Chondrocyte (in vitro differentiated cells): ENCODE measurements at regions not wholly inside any gene's neighbourhood (a gene's known extent, or its start where the extent isn't known, plus 50 kb on each side); places are given as distances from the start of the nearest gene placed in this dataset.

Experiments used
- DNase-seq: peaks from one replicate; pipeline ENCODE4 v3.0.0; 2021; ENCODE audit warnings: mixed read lengths, low spot score
- H3K27ac Mint-ChIP-seq: one replicate; pipeline ENCODE4 v1.8.0; 2021; ENCODE audit warnings: mild to moderate bottlenecking, moderate library complexity, mixed read lengths; ENCODE audit not compliant: unreplicated experiment
- H3K27me3 Mint-ChIP-seq: 2 replicates; pipeline ENCODE4 v1.8.0; 2021; ENCODE audit warnings: low read depth, mixed read lengths
- H3K36me3 Mint-ChIP-seq: 2 replicates; pipeline ENCODE4 v1.8.0; 2021; ENCODE audit warnings: low read depth, mixed read lengths
- H3K4me1 Mint-ChIP-seq: 2 replicates; pipeline ENCODE4 v1.8.0; 2021; ENCODE audit warnings: low read depth, mild to moderate bottlenecking, mixed read lengths
- H3K4me3 Mint-ChIP-seq: one replicate; pipeline ENCODE4 v1.8.0; 2021; ENCODE audit warnings: mild to moderate bottlenecking, moderate library complexity, mixed read lengths; ENCODE audit not compliant: unreplicated experiment
- H3K9me3 Mint-ChIP-seq: 2 replicates; pipeline ENCODE4 v1.8.0; 2021; ENCODE audit warnings: low read depth, mixed read lengths
- CTCF ChIP-seq: fragments of 200-600 bp; sonication (generic); IDR thresholded peaks from 2 replicates; pipeline ENCODE4 v1.5.0; 2021; ENCODE audit warnings: antibody characterized with exemption, mild to moderate bottlenecking, moderate library complexity

DNA sequence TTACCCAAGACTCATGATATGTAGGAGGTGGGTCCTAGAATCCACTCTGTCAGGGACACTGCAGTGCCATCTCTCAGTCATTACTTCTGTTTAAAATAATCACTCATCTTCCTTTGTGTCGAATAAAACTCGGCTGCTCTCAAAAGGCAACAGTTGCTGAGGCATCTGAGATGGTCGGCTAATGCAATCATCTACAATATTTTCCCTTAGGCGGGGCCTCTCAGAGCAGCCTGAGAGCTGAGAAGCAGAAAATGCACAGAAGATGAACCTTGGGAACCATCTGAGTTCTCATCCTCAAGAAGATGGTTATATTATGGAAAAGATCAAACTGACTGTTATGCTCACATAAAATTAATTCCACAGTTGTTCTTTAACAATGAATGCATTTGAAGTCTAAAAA, 1518.2 kb upstream of the TENM4 start:
- no peak for TF ChIP-seq CTCF
- H3K9me3 Mint-ChIP-seq = no peaks in the 10 kb centered on the region
- no peak overlapping the region for H3K4me3 Mint-ChIP-seq
- no peaks in the 10 kb centered on the region for H3K4me1 Mint-ChIP-seq
- no peak overlapping the region for H3K27ac Mint-ChIP-seq
- H3K27me3 Mint-ChIP-seq = peaks cover 8% of the 10 kb centered on the region
- DNase-seq = no peak
- H3K36me3 Mint-ChIP-seq = no peaks in the 10 kb centered on the region

- Mint-ChIP-seq H3K27me3 (peaks cover 8% of the 10 kb centered on the region), H3K4me3 (no peak overlapping the region), H3K4me1 (no peaks in the 10 kb centered on the region), H3K9me3 (no peaks in the 10 kb centered on the region), H3K36me3 (no peaks in the 10 kb centered on the region), H3K27ac (no peak overlapping the region)
- no peak for TF ChIP-seq CTCF
- DNase-seq = no peak
Measured at GRCh38 chr11:80958361-80958760, 1517.5 kb upstream of the TENM4 start.

- no peak for DNase-seq
- TF ChIP-seq CTCF = no peak
- no peak overlapping the region for H3K4me3 Mint-ChIP-seq
- H3K9me3 Mint-ChIP-seq = peaks cover 5% of the 10 kb centered on the region
- H3K4me1 Mint-ChIP-seq = no peaks in the 10 kb centered on the region
- H3K36me3 Mint-ChIP-seq = no peaks in the 10 kb centered on the region
- H3K27ac Mint-ChIP-seq = no peak overlapping the region
- peaks cover 3% of the 10 kb centered on the region for H3K27me3 Mint-ChIP-seq
Measured at GRCh38 chr11:80955588-80955987, 1514.8 kb upstream of the TENM4 start.

- no peak for TF ChIP-seq CTCF
- H3K4me3 Mint-ChIP-seq = no peak overlapping the region
- H3K4me1 Mint-ChIP-seq = no peaks in the 10 kb centered on the region
- peaks cover 2% of the 10 kb centered on the region for H3K27me3 Mint-ChIP-seq
- no peak for DNase-seq
- H3K36me3 Mint-ChIP-seq = no peaks in the 10 kb centered on the region
- H3K27ac Mint-ChIP-seq = no peak overlapping the region
- H3K9me3 Mint-ChIP-seq = peaks cover 6% of the 10 kb centered on the region
Measured at GRCh38 chr11:80948781-80949180, 1508.0 kb upstream of the TENM4 start.

GRCh38 chr11:80944758-80945157, 1503.9 kb upstream of the TENM4 start:
- no peaks in the 10 kb centered on the region for H3K9me3 Mint-ChIP-seq
- no peak overlapping the region for H3K27ac Mint-ChIP-seq
- no peak for DNase-seq
- no peaks in the 10 kb centered on the region for H3K4me1 Mint-ChIP-seq
- TF ChIP-seq CTCF = no peak
- no peaks in the 10 kb centered on the region for H3K36me3 Mint-ChIP-seq
- peaks cover 5% of the 10 kb centered on the region for H3K27me3 Mint-ChIP-seq
- H3K4me3 Mint-ChIP-seq = no peak overlapping the region
